ENCODE measurements at regions not wholly inside any gene's neighbourhood (a gene's known extent, or its start where the extent isn't known, plus 50 kb on each side); places are given as distances from the start of the nearest gene placed in this dataset.

- ChIA-PET CTCF (interaction anchor here (0.9 kb wide), 1 partner anchor 9 kb away, joined by 4 read pairs; no protein-coding TSS in a partner anchor), POLR2A (interaction anchor here (0.6 kb wide), 1 partner anchor 797 kb away, joined by 3 read pairs; no protein-coding TSS in a partner anchor)
- intact Hi-C loops (cut with DNase I, micrococcal nuclease): no loop called here
- no peak overlapping the region for H3K27ac Mint-ChIP-seq
- no peaks in the 10 kb centered on the region for H3K36me3 Mint-ChIP-seq (ENCODE audit: low read depth)
- ATAC-seq (no peak), DNase-seq (no peak)
- H3K4me3 Mint-ChIP-seq: no peak overlapping the region
- H3K9me3 Mint-ChIP-seq (ENCODE audit: low read depth): no peaks in the 10 kb centered on the region
- H3K27me3 Mint-ChIP-seq: no peaks in the 10 kb centered on the region
- H3K4me1 Mint-ChIP-seq: no peaks in the 10 kb centered on the region
Measured at GRCh38 chr12:118781692-118782091, 199.6 kb upstream of the SRRM4 start.

GRCh38 chr12:118783703-118784102 lies 197.6 kb upstream of the SRRM4 start:
- DNase-seq: no peak
- no peaks in the 10 kb centered on the region for H3K27me3 Mint-ChIP-seq
- H3K36me3 Mint-ChIP-seq (ENCODE audit: low read depth): no peaks in the 10 kb centered on the region
- H3K4me1 Mint-ChIP-seq: no peaks in the 10 kb centered on the region
- intact Hi-C loops (cut with DNase I, micrococcal nuclease): no loop called here
- ChIA-PET CTCF (no interaction called here), POLR2A (no interaction called here)
- no peak overlapping the region for H3K27ac Mint-ChIP-seq
- ATAC-seq: no peak
- no peaks in the 10 kb centered on the region for H3K9me3 Mint-ChIP-seq (ENCODE audit: low read depth)
- no peak overlapping the region for H3K4me3 Mint-ChIP-seq

- Mint-ChIP-seq H3K27me3 (no peaks in the 10 kb centered on the region), H3K36me3 (ENCODE audit: low read depth) (no peaks in the 10 kb centered on the region), H3K4me1 (no peaks in the 10 kb centered on the region), H3K27ac (no peak overlapping the region), H3K9me3 (ENCODE audit: low read depth) (no peaks in the 10 kb centered on the region), H3K4me3 (no peak overlapping the region)
- intact Hi-C loops (cut with DNase I, micrococcal nuclease): no loop called here
- POLR2A ChIA-PET: no interaction called here
- DNase-seq (no peak), ATAC-seq (no peak)
- CTCF ChIA-PET: interaction anchor here (1.1 kb wide), 1 partner anchor 9 kb away, joined by 4 read pairs; no protein-coding TSS in a partner anchor
Measured at GRCh38 chr12:118790578-118790977, 190.8 kb upstream of the SRRM4 start.

GRCh38 chr12:118813778-118814357 lies 167.5 kb upstream of the SRRM4 start:
- intact Hi-C loops (cut with DNase I, micrococcal nuclease): no loop called here
- peaks cover 2% of the 10 kb centered on the region for H3K27me3 Mint-ChIP-seq
- H3K4me1 Mint-ChIP-seq: no peaks in the 10 kb centered on the region
- no peaks in the 10 kb centered on the region for H3K36me3 Mint-ChIP-seq (ENCODE audit: low read depth)
- ATAC-seq (no peak), DNase-seq (no peak)
- ChIA-PET POLR2A (interaction anchor here (0.6 kb wide), 1 partner anchor 609 kb away, joined by 3 read pairs; no protein-coding TSS in a partner anchor), CTCF (no interaction called here)
- H3K9me3 Mint-ChIP-seq (ENCODE audit: low read depth): peaks cover 4% of the 10 kb centered on the region
- H3K4me3 Mint-ChIP-seq: no peak overlapping the region
- no peak overlapping the region for H3K27ac Mint-ChIP-seq

GRCh38 chr12:118816296-118816695 lies 165.0 kb upstream of the SRRM4 start:
- ATAC-seq: no peak
- no peak for DNase-seq
- Mint-ChIP-seq H3K4me1 (no peaks in the 10 kb centered on the region), H3K27me3 (peaks cover 2% of the 10 kb centered on the region), H3K4me3 (no peak overlapping the region), H3K9me3 (ENCODE audit: low read depth) (peaks cover 4% of the 10 kb centered on the region), H3K36me3 (ENCODE audit: low read depth) (no peaks in the 10 kb centered on the region), H3K27ac (no peak overlapping the region)
- ChIA-PET POLR2A (no interaction called here), CTCF (no interaction called here)
- intact Hi-C loops (cut with DNase I, micrococcal nuclease): no loop called here

GRCh38 chr12:118821386-118821925 lies 159.9 kb upstream of the SRRM4 start:
- H3K36me3 Mint-ChIP-seq (ENCODE audit: low read depth): no peaks in the 10 kb centered on the region
- POLR2A ChIA-PET: no interaction called here
- H3K4me3 Mint-ChIP-seq: no peak overlapping the region
- H3K27ac Mint-ChIP-seq: no peak overlapping the region
- ATAC-seq: no peak
- H3K27me3 Mint-ChIP-seq: peaks cover 5% of the 10 kb centered on the region
- DNase-seq: no peak
- H3K4me1 Mint-ChIP-seq: no peaks in the 10 kb centered on the region
- intact Hi-C loops (cut with DNase I, micrococcal nuclease): no loop called here
- peaks cover 7% of the 10 kb centered on the region for H3K9me3 Mint-ChIP-seq (ENCODE audit: low read depth)
- CTCF ChIA-PET: no interaction called here

- H3K27me3 Mint-ChIP-seq: peaks cover 5% of the 10 kb centered on the region
- intact Hi-C loops (cut with DNase I, micrococcal nuclease): no loop called here
- H3K4me3 Mint-ChIP-seq: no peak overlapping the region
- no peak for ATAC-seq
- H3K4me1 Mint-ChIP-seq: no peaks in the 10 kb centered on the region
- POLR2A ChIA-PET: no interaction called here
- H3K9me3 Mint-ChIP-seq (ENCODE audit: low read depth): peaks cover 7% of the 10 kb centered on the region
- H3K36me3 Mint-ChIP-seq (ENCODE audit: low read depth): no peaks in the 10 kb centered on the region
- no peak for DNase-seq
- H3K27ac Mint-ChIP-seq: no peak overlapping the region
- CTCF ChIA-PET: interaction anchor here (0.6 kb wide), 1 partner anchor 102 kb away, joined by 3 read pairs; no protein-coding TSS in a partner anchor
Measured at GRCh38 chr12:118822512-118822911, 158.8 kb upstream of the SRRM4 start.

GRCh38 chr12:118827047-118827446 lies 154.3 kb upstream of the SRRM4 start:
- ChIA-PET POLR2A (no interaction called here), CTCF (no interaction called here)
- Mint-ChIP-seq H3K4me3 (no peak overlapping the region), H3K27me3 (peaks cover 2% of the 10 kb centered on the region), H3K27ac (no peak overlapping the region), H3K36me3 (ENCODE audit: low read depth) (no peaks in the 10 kb centered on the region), H3K4me1 (no peaks in the 10 kb centered on the region), H3K9me3 (ENCODE audit: low read depth) (peaks cover 3% of the 10 kb centered on the region)
- intact Hi-C loops (cut with DNase I, micrococcal nuclease): no loop called here
- no peak for DNase-seq
- ATAC-seq: no peak

- Mint-ChIP-seq H3K27me3 (no peaks in the 10 kb centered on the region), H3K9me3 (ENCODE audit: low read depth) (peaks cover 3% of the 10 kb centered on the region), H3K4me1 (no peaks in the 10 kb centered on the region), H3K36me3 (ENCODE audit: low read depth) (no peaks in the 10 kb centered on the region), H3K4me3 (no peak overlapping the region), H3K27ac (no peak overlapping the region)
- ATAC-seq: no peak
- intact Hi-C loops (cut with DNase I, micrococcal nuclease): no loop called here
- POLR2A ChIA-PET: no interaction called here
- DNase-seq: no peak
- CTCF ChIA-PET: no interaction called here
Measured at GRCh38 chr12:118827606-118828005, 153.7 kb upstream of the SRRM4 start.

GRCh38 chr12:118830296-118830695 lies 151.0 kb upstream of the SRRM4 start:
- no peaks in the 10 kb centered on the region for H3K4me1 Mint-ChIP-seq
- ChIA-PET CTCF (no interaction called here), POLR2A (no interaction called here)
- intact Hi-C loops (cut with DNase I, micrococcal nuclease): no loop called here
- no peak overlapping the region for H3K4me3 Mint-ChIP-seq
- no peak overlapping the region for H3K27ac Mint-ChIP-seq
- H3K9me3 Mint-ChIP-seq (ENCODE audit: low read depth): peaks cover under 1% of the 10 kb centered on the region
- ATAC-seq (no peak), DNase-seq (no peak)
- H3K36me3 Mint-ChIP-seq (ENCODE audit: low read depth): no peaks in the 10 kb centered on the region
- H3K27me3 Mint-ChIP-seq: peaks cover 6% of the 10 kb centered on the region

GRCh38 chr12:118835926-118836325 lies 145.4 kb upstream of the SRRM4 start:
- CTCF ChIA-PET: no interaction called here
- H3K36me3 Mint-ChIP-seq (ENCODE audit: low read depth): no peaks in the 10 kb centered on the region

GRCh38 chr12:118840399-118840798 lies 140.9 kb upstream of the SRRM4 start:
- intact Hi-C loops (cut with DNase I, micrococcal nuclease): no loop called here
- H3K36me3 Mint-ChIP-seq (ENCODE audit: low read depth): no peaks in the 10 kb centered on the region
- DNase-seq (no peak), ATAC-seq (no peak)
- H3K27ac Mint-ChIP-seq: no peak overlapping the region
- no peaks in the 10 kb centered on the region for H3K27me3 Mint-ChIP-seq
- ChIA-PET CTCF (no interaction called here), POLR2A (no interaction called here)
- H3K4me1 Mint-ChIP-seq: no peaks in the 10 kb centered on the region
- H3K9me3 Mint-ChIP-seq (ENCODE audit: low read depth): no peaks in the 10 kb centered on the region
- H3K4me3 Mint-ChIP-seq: no peak overlapping the region

More at GRCh38 chr12:118835926-118836325, 145.4 kb upstream of the SRRM4 start:
- POLR2A ChIA-PET: no interaction called here
- H3K9me3 Mint-ChIP-seq (ENCODE audit: low read depth): no peaks in the 10 kb centered on the region
- no peak overlapping the region for H3K4me3 Mint-ChIP-seq
- no peak for ATAC-seq
- no peaks in the 10 kb centered on the region for H3K4me1 Mint-ChIP-seq
- H3K27ac Mint-ChIP-seq: no peak overlapping the region
- intact Hi-C loops (cut with DNase I, micrococcal nuclease): no loop called here
- no peak for DNase-seq
- peaks cover 6% of the 10 kb centered on the region for H3K27me3 Mint-ChIP-seq

All from activated CD4-positive, alpha-beta T cell treated with anti-CD3 and anti-CD28 coated beads for 36 hours (primary cell).